ENCODE measurements at regions not wholly inside any gene's neighbourhood (a gene's known extent, or its start where the extent isn't known, plus 50 kb on each side); places are given as distances from the start of the nearest gene placed in this dataset.

- TF ChIP-seq, protein P1, sequence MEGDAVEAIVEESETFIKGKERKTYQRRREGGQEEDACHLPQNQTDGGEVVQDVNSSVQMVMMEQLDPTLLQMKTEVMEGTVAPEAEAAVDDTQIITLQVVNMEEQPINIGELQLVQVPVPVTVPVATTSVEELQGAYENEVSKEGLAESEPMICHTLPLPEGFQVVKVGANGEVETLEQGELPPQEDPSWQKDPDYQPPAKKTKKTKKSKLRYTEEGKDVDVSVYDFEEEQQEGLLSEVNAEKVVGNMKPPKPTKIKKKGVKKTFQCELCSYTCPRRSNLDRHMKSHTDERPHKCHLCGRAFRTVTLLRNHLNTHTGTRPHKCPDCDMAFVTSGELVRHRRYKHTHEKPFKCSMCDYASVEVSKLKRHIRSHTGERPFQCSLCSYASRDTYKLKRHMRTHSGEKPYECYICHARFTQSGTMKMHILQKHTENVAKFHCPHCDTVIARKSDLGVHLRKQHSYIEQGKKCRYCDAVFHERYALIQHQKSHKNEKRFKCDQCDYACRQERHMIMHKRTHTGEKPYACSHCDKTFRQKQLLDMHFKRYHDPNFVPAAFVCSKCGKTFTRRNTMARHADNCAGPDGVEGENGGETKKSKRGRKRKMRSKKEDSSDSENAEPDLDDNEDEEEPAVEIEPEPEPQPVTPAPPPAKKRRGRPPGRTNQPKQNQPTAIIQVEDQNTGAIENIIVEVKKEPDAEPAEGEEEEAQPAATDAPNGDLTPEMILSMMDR (IDR thresholded peaks at IDR 0.05) = no peak
- TF ChIP-seq EP300 (IDR thresholded peaks at IDR 0.05) (no peak), POLR2AphosphoS5 (IDR thresholded peaks at IDR 0.05) (no peak), POLR2A (IDR thresholded peaks at IDR 0.05) (no peak)
- H3K27me3 ChIP-seq = no peaks in the 10 kb centered on the region
- no peaks in the 10 kb centered on the region for H3K36me3 ChIP-seq
- no peak overlapping the region for H3K27ac ChIP-seq
- 74 to 78% methylated on average over 8 of the region's 8 CpGs for WGBS, 2 donors
- no peaks in the 10 kb centered on the region for H3K4me1 ChIP-seq
- ATAC-seq (ENCODE audit: low FRiP score in 2 of 2) (no peak), DNase-seq (no peak)
- H3K9me3 ChIP-seq = no peaks in the 10 kb centered on the region
- no peak overlapping the region for H3K4me3 ChIP-seq
Observed at GRCh38 chr2:125857971-125858794, 797.8 kb upstream of the GYPC start.

GRCh38 chr2:125861461-125861860 is 794.5 kb upstream of the GYPC start:
- H3K9me3 ChIP-seq = no peaks in the 10 kb centered on the region
- TF ChIP-seq, protein P1 (IDR thresholded peaks at IDR 0.05) = no peak
- no peak for TF ChIP-seq EP300 (IDR thresholded peaks at IDR 0.05)
- no peak for TF ChIP-seq POLR2A (IDR thresholded peaks at IDR 0.05)
- TF ChIP-seq POLR2AphosphoS5 (IDR thresholded peaks at IDR 0.05) = no peak
- no peak overlapping the region for H3K27ac ChIP-seq
- ATAC-seq (ENCODE audit: low FRiP score in 2 of 2) (no peak), DNase-seq (no peak)
- no peaks in the 10 kb centered on the region for H3K4me1 ChIP-seq
- WGBS, 2 donors = 81 to 82% methylated on average over 1 of the region's 1 CpG
- no peak overlapping the region for H3K4me3 ChIP-seq
- no peaks in the 10 kb centered on the region for H3K36me3 ChIP-seq
- no peaks in the 10 kb centered on the region for H3K27me3 ChIP-seq

DNA sequence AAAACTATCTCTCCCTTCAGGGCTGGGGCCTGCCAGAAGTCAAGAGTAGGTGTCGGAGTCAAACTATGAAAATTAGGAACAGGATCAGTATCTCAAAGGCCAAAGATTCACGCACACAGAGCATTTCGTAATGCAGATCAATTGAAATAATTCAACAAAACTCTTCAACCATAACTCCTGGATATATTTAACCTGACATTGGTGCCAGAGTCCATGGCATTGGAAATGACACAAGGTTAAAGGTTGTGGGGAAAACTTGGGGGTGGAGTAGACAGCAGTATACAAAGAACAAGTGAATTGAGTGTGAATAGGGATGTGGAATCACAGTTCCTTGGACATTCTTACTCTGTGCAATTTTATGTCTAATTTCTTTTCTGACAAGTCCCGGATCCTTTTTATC is 788.0 kb upstream of the GYPC start:
- Histone ChIP-seq H3K4me1 (no peaks in the 10 kb centered on the region), H3K36me3 (no peaks in the 10 kb centered on the region), H3K4me3 (no peak overlapping the region), H3K9me3 (no peaks in the 10 kb centered on the region), H3K27ac (no peak overlapping the region), H3K27me3 (no peaks in the 10 kb centered on the region)
- ATAC-seq (ENCODE audit: low FRiP score in 2 of 2) = no peak
- no peak for DNase-seq
- WGBS, 2 donors = 90 to 91% methylated on average over 4 of the region's 4 CpGs
- TF ChIP-seq POLR2A (IDR thresholded peaks at IDR 0.05) = no peak

GRCh38 chr2:125870264-125870663 is 785.7 kb upstream of the GYPC start:
- DNase-seq (no peak), ATAC-seq (ENCODE audit: low FRiP score in 2 of 2) (no peak)
- TF ChIP-seq, protein P1 (IDR thresholded peaks at IDR 0.05) = no peak
- TF ChIP-seq POLR2AphosphoS5 (IDR thresholded peaks at IDR 0.05) (no peak), POLR2A (IDR thresholded peaks at IDR 0.05) (no peak), EP300 (IDR thresholded peaks at IDR 0.05) (no peak)
- no peak overlapping the region for H3K27ac ChIP-seq
- no peaks in the 10 kb centered on the region for H3K36me3 ChIP-seq
- H3K9me3 ChIP-seq = no peaks in the 10 kb centered on the region
- peaks cover 0 to 6% (median 0%) of the 10 kb centered on the region in 4 donors for H3K4me1 ChIP-seq
- H3K4me3 ChIP-seq = no peak overlapping the region
- no peaks in the 10 kb centered on the region for H3K27me3 ChIP-seq
- 75 to 86% methylated on average over 2 of the region's 2 CpGs for WGBS, 2 donors

GRCh38 chr2:125870746-125871145 is 785.2 kb upstream of the GYPC start:
- H3K4me1 ChIP-seq = peaks cover 0 to 6% (median 0%) of the 10 kb centered on the region in 4 donors
- no peaks in the 10 kb centered on the region for H3K9me3 ChIP-seq
- no peak overlapping the region for H3K4me3 ChIP-seq
- TF ChIP-seq, protein P1 (IDR thresholded peaks at IDR 0.05) = no peak
- TF ChIP-seq EP300 (IDR thresholded peaks at IDR 0.05) (no peak), POLR2A (IDR thresholded peaks at IDR 0.05) (no peak), POLR2AphosphoS5 (IDR thresholded peaks at IDR 0.05) (no peak)
- H3K27ac ChIP-seq = no peak overlapping the region
- no peaks in the 10 kb centered on the region for H3K36me3 ChIP-seq
- no peak for ATAC-seq (ENCODE audit: low FRiP score in 2 of 2)
- no peaks in the 10 kb centered on the region for H3K27me3 ChIP-seq
- DNase-seq = no peak
- WGBS, 2 donors = 53 to 67% methylated on average over 1 of the region's 1 CpG
